Keratinocyte (primary cell): ENCODE measurements at regions not wholly inside any gene's neighbourhood (a gene's known extent, or its start where the extent isn't known, plus 50 kb on each side); places are given as distances from the start of the nearest gene placed in this dataset.

Experiments used
- DNase-seq: peaks from one replicate; pipeline ENCODE4 v3.0.0-alpha.2; 2011; ENCODE audit warnings: low read depth, missing footprints, low spot score
- FAIRE-seq: peaks from 2 replicates; lab custom pipeline; 2011; peaks lifted over from hg19 to GRCh38; lab: Jason Lieb, UNC
- H2AFZ ChIP-seq: 2 replicates; pipeline ENCODE4 v1.6.0; 2012; ENCODE audit warnings: low read length, control low read depth, inconsistent platforms; ENCODE audit not compliant: control insufficient read depth
- H3K27ac ChIP-seq: 2 replicates; pipeline ENCODE4 v1.5.1; 2011; ENCODE audit warnings: low read length; ENCODE audit not compliant: control insufficient read depth, insufficient read depth
- H3K27me3 ChIP-seq: 3 replicates; pipeline ENCODE4 v1.6.0; 2011; ENCODE audit warnings: low read length; ENCODE audit not compliant: control insufficient read depth, insufficient read depth; ENCODE audit errors: extremely low read depth
- H3K36me3 ChIP-seq, 2 experiments: 2 replicates in 1 of 2; 3 replicates in 1 of 2; pipeline ENCODE4 v1.5.1; 2011; ENCODE audit warnings: low read length in 2 of 2, mild to moderate bottlenecking in 1 of 2; ENCODE audit not compliant: control insufficient read depth in 2 of 2, insufficient read depth in 2 of 2; ENCODE audit errors: extremely low read depth in 1 of 2
- H3K4me1 ChIP-seq: 3 replicates; pipeline ENCODE4 v1.5.1; 2011; ENCODE audit warnings: low read length; ENCODE audit not compliant: control insufficient read depth, insufficient read depth; ENCODE audit errors: extremely low read depth
- H3K4me2 ChIP-seq: 3 replicates; pipeline ENCODE4 v1.6.0; 2011; ENCODE audit warnings: low read depth, low read length; ENCODE audit not compliant: control insufficient read depth, insufficient read depth; ENCODE audit errors: extremely low read depth
- H3K4me3 ChIP-seq, 3 experiments: fragments of 200-600 bp in 1 of 3; sonication (generic) in 1 of 3; 2 replicates in 2 of 3; 3 replicates in 1 of 3; pipeline ENCODE4 v1.5.1; 2011 to 2016; ENCODE audit warnings: low read length in 3 of 3, mild to moderate bottlenecking in 3 of 3, control low read depth in 2 of 3, inconsistent platforms in 1 of 3, low read depth in 1 of 3, mixed read lengths in 1 of 3, mixed run types in 1 of 3, moderate library complexity in 1 of 3; ENCODE audit not compliant: control insufficient read depth in 2 of 3, insufficient read depth in 2 of 3; ENCODE audit errors: extremely low read depth in 1 of 3
- H3K79me2 ChIP-seq: 2 replicates; pipeline ENCODE4 v1.6.0; 2012; ENCODE audit warnings: low read length; ENCODE audit not compliant: control insufficient read depth, insufficient read depth
- H3K9ac ChIP-seq: 3 replicates; pipeline ENCODE4 v1.6.0; 2011; ENCODE audit warnings: low read length; ENCODE audit not compliant: control insufficient read depth, insufficient read depth; ENCODE audit errors: extremely low read depth
- H3K9me1 ChIP-seq: 3 replicates; pipeline ENCODE4 v1.6.0; 2011; ENCODE audit warnings: low read length; ENCODE audit not compliant: control insufficient read depth, insufficient read depth; ENCODE audit errors: extremely low read depth
- H3K9me3 ChIP-seq: 2 replicates; pipeline ENCODE4 v1.5.1; 2012; ENCODE audit warnings: low read depth, low read length; ENCODE audit not compliant: control insufficient read depth
- H4K20me1 ChIP-seq: 3 replicates; pipeline ENCODE4 v1.6.0; 2011; ENCODE audit warnings: low read length; ENCODE audit not compliant: control insufficient read depth, insufficient read depth; ENCODE audit errors: extremely low read depth
- CTCF ChIP-seq, 3 experiments: IDR thresholded peaks in 1 of 3; conservative IDR thresholded peaks in 1 of 3; optimal IDR thresholded peaks in 1 of 3; 2 replicates in 2 of 3; 3 replicates in 1 of 3; pipeline versions ENCODE3 to v1.5.1; 2011; ENCODE audit warnings: low read length in 3 of 3, mild to moderate bottlenecking in 3 of 3, moderate library complexity in 2 of 3, control low read depth in 1 of 3, inconsistent platforms in 1 of 3; ENCODE audit not compliant: insufficient read depth in 2 of 3; ENCODE audit errors: extremely low read depth in 1 of 3
- EZH2 ChIP-seq: IDR thresholded peaks from one replicate; pipeline ENCODE4 v1.6.1; 2012; ENCODE audit warnings: inconsistent platforms, mild to moderate bottlenecking, low read length, moderate library complexity
- dilution Hi-C: fragments of 300-500 bp; cut with MboI; formaldehyde crosslinking; loops from one replicate; pipeline ENCODE4 v1.7.0; 2020; ENCODE audit warnings: low sequenced_read_pairs; ENCODE audit not compliant: extremely low pct_ligation_motif_present

- dilution Hi-C loops: no loop called here
- Histone ChIP-seq H3K79me2 (no peaks in the 10 kb centered on the region), H3K4me1 (no peaks in the 10 kb centered on the region), H3K9me3 (no peaks in the 10 kb centered on the region), H3K36me3 (no peaks in the 10 kb centered on the region), H2AFZ (no peak overlapping the region), H3K4me3 (no peak overlapping the region), H3K27me3 (no peaks in the 10 kb centered on the region), H4K20me1 (no peaks in the 10 kb centered on the region), H3K9me1 (no peaks in the 10 kb centered on the region), H3K27ac (no peak overlapping the region), H3K9ac (no peak overlapping the region), H3K4me2 (no peak overlapping the region)
- DNase-seq (no peak), FAIRE-seq (no peak)
- no peak for TF ChIP-seq EZH2
- no peak for TF ChIP-seq CTCF (optimal IDR thresholded peaks at IDR 0.05 in 1 of 3, IDR thresholded peaks at IDR 0.05 in 1 of 3, conservative IDR thresholded peaks at IDR 0.05 in 1 of 3; ENCODE audit: extremely low read depth in 1 of 3, insufficient read depth in 2 of 3, low read length in 3 of 3)
Measured at GRCh38 chr21:35943752-35944151, 116.6 kb downstream of the SETD4 start.

GRCh38 chr21:35942211-35943144, 117.8 kb downstream of the SETD4 start:
- FAIRE-seq: no peak
- Histone ChIP-seq H4K20me1 (no peaks in the 10 kb centered on the region), H3K36me3 (no peaks in the 10 kb centered on the region), H3K9me1 (no peaks in the 10 kb centered on the region), H3K9me3 (no peaks in the 10 kb centered on the region), H3K9ac (no peak overlapping the region), H3K27me3 (no peaks in the 10 kb centered on the region), H3K4me3 (no peak overlapping the region), H3K4me1 (no peaks in the 10 kb centered on the region), H2AFZ (no peak overlapping the region), H3K79me2 (no peaks in the 10 kb centered on the region), H3K4me2 (no peak overlapping the region), H3K27ac (no peak overlapping the region)
- no peak for DNase-seq
- dilution Hi-C loops: no loop called here
- TF ChIP-seq CTCF (optimal IDR thresholded peaks at IDR 0.05 in 1 of 3, IDR thresholded peaks at IDR 0.05 in 1 of 3, conservative IDR thresholded peaks at IDR 0.05 in 1 of 3; ENCODE audit: extremely low read depth in 1 of 3, insufficient read depth in 2 of 3, low read length in 3 of 3) (no peak), EZH2 (no peak)
